HEK293 (cell line): ENCODE measurements at regions not wholly inside any gene's neighbourhood (a gene's known extent, or its start where the extent isn't known, plus 50 kb on each side); places are given as distances from the start of the nearest gene placed in this dataset.

Source experiments
- CTCF ChIA-PET: fragments of 350-600 bp; formaldehyde crosslinking; extraction: SDS; loops from one replicate; lab custom pipeline; 2021; ENCODE audit warnings: antibody characterized with exemption; lab: Yijun Ruan, JAX
- POLR2A ChIA-PET: fragments of 300-600 bp; formaldehyde crosslinking; extraction: SDS; loops from one replicate; lab custom pipeline; 2020; ENCODE audit warnings: antibody characterized with exemption, inconsistent platforms; lab: Yijun Ruan, JAX
- H3K27ac ChIP-seq: fragments of 200-500 bp; sonication (Bioruptor generic); 2 replicates; pipeline ENCODE4 v1.5.1; 2014; ENCODE audit warnings: low read depth, low read length, control low read depth, inconsistent platforms; ENCODE audit errors: extremely low read depth
- H3K36me3 ChIP-seq, 2 experiments: fragments of 200-500 bp in 1 of 2; sonication (Bioruptor generic) in 1 of 2; 1 replicate in 1 of 2; 2 replicates in 1 of 2; pipeline ENCODE4 v1.5.1; 2014 to 2017; ENCODE audit warnings: inconsistent platforms in 2 of 2, low read length in 2 of 2; ENCODE audit not compliant: control insufficient read depth in 2 of 2, insufficient read depth in 1 of 2
- H3K4me1 ChIP-seq: fragments of 200-500 bp; sonication (Bioruptor generic); 2 replicates; pipeline ENCODE4 v1.5.1; 2014; ENCODE audit warnings: mild to moderate bottlenecking, low read length, inconsistent platforms; ENCODE audit not compliant: control insufficient read depth, insufficient read depth
- H3K4me3 ChIP-seq: 2 replicates; pipeline ENCODE4 v1.5.1; 2011; ENCODE audit warnings: low read depth, mild to moderate bottlenecking, control low read depth, low read length, moderate library complexity
- H3K9me3 ChIP-seq: fragments of 200-500 bp; sonication (Bioruptor generic); 2 replicates; pipeline ENCODE4 v1.5.1; 2014; ENCODE audit warnings: low read depth, low read length, inconsistent platforms; ENCODE audit not compliant: control insufficient read depth, insufficient read depth
- EGR2 ChIP-seq: fragments of 450-650 bp; formaldehyde crosslinking; IDR thresholded peaks from 2 replicates; pipeline ENCODE4 v1.5.1; 2016; ENCODE audit warnings: low read depth, missing biosample characterization, missing genetic modification characterization
- KLF16 ChIP-seq: fragments of 450-650 bp; formaldehyde crosslinking; IDR thresholded peaks from 2 replicates; pipeline ENCODE4 v1.5.1; 2017; ENCODE audit warnings: missing biosample characterization, missing genetic modification characterization
- KLF7 ChIP-seq: fragments of 450-650 bp; formaldehyde crosslinking; IDR thresholded peaks from 2 replicates; pipeline ENCODE4 v1.5.1; 2016; ENCODE audit warnings: missing biosample characterization, missing genetic modification characterization, borderline replicate concordance
- KLF9 ChIP-seq: fragments of 450-650 bp; formaldehyde crosslinking; IDR thresholded peaks from 2 replicates; pipeline ENCODE4 v1.5.1; 2016; ENCODE audit warnings: missing biosample characterization, missing genetic modification characterization, low read depth
- PATZ1 ChIP-seq: fragments of 450-650 bp; formaldehyde crosslinking; IDR thresholded peaks from 2 replicates; pipeline ENCODE4 v1.5.1; 2016; ENCODE audit warnings: missing biosample characterization, missing genetic modification characterization
- YY1 ChIP-seq: fragments of 450-650 bp; formaldehyde crosslinking; IDR thresholded peaks from 2 replicates; pipeline ENCODE4 v1.5.1; 2018; ENCODE audit warnings: missing biosample characterization, missing genetic modification characterization
- ZBTB17 ChIP-seq: fragments of 450-650 bp; formaldehyde crosslinking; IDR thresholded peaks from 2 replicates; pipeline ENCODE4 v1.5.1; 2016; ENCODE audit warnings: missing biosample characterization, missing genetic modification characterization
- ZFP3 ChIP-seq: fragments of 450-650 bp; formaldehyde crosslinking; IDR thresholded peaks from 2 replicates; pipeline ENCODE4 v1.5.1; 2016; ENCODE audit warnings: low read depth, missing biosample characterization, missing genetic modification characterization
- ZNF10 ChIP-seq: fragments of 450-650 bp; formaldehyde crosslinking; IDR thresholded peaks from 2 replicates; pipeline ENCODE4 v1.5.1; 2017; ENCODE audit warnings: missing biosample characterization, missing genetic modification characterization
- ZNF112 ChIP-seq: fragments of 450-650 bp; formaldehyde crosslinking; IDR thresholded peaks from 2 replicates; pipeline ENCODE4 v1.5.0; 2017; ENCODE audit warnings: missing biosample characterization, missing genetic modification characterization
- ZNF146 ChIP-seq: fragments of 450-650 bp; formaldehyde crosslinking; IDR thresholded peaks from 2 replicates; pipeline ENCODE4 v1.5.1; 2016; ENCODE audit warnings: missing biosample characterization, missing genetic modification characterization
- ZNF169 ChIP-seq: fragments of 450-650 bp; formaldehyde crosslinking; IDR thresholded peaks from 2 replicates; pipeline ENCODE4 v1.5.1; 2016; ENCODE audit warnings: missing biosample characterization, missing genetic modification characterization
- ZNF19 ChIP-seq: fragments of 450-650 bp; formaldehyde crosslinking; IDR thresholded peaks from 2 replicates; pipeline ENCODE4; 2016; ENCODE audit warnings: missing biosample characterization, missing genetic modification characterization, low read depth
- ZNF221 ChIP-seq: fragments of 450-650 bp; formaldehyde crosslinking; IDR thresholded peaks from 2 replicates; pipeline ENCODE4 v1.5.1; 2017; ENCODE audit warnings: missing biosample characterization, missing genetic modification characterization, borderline replicate concordance
- ZNF366 ChIP-seq: fragments of 450-650 bp; formaldehyde crosslinking; conservative IDR thresholded peaks from 2 replicates; pipeline ENCODE4 v1.5.1; 2016; ENCODE audit warnings: missing biosample characterization, missing genetic modification characterization
- ZNF37A ChIP-seq: fragments of 450-650 bp; IDR thresholded peaks from 2 replicates; pipeline ENCODE4 v1.5.1; 2018; ENCODE audit warnings: missing biosample characterization, missing genetic modification characterization
- ZNF404 ChIP-seq: fragments of 450-650 bp; formaldehyde crosslinking; IDR thresholded peaks from 2 replicates; pipeline ENCODE4 v1.5.1; 2017; ENCODE audit warnings: missing biosample characterization, missing genetic modification characterization
- ZNF423 ChIP-seq: fragments of 450-650 bp; formaldehyde crosslinking; IDR thresholded peaks from 2 replicates; pipeline ENCODE4 v1.5.1; 2016; ENCODE audit warnings: missing biosample characterization, missing genetic modification characterization
- ZNF610 ChIP-seq: fragments of 450-650 bp; formaldehyde crosslinking; IDR thresholded peaks from 2 replicates; pipeline ENCODE4 v1.5.1; 2016; ENCODE audit warnings: missing biosample characterization, missing genetic modification characterization, borderline replicate concordance
- ZNF623 ChIP-seq: fragments of 450-650 bp; formaldehyde crosslinking; IDR thresholded peaks from 2 replicates; pipeline ENCODE4 v1.5.1; 2016; ENCODE audit warnings: missing biosample characterization, missing genetic modification characterization
- TF ChIP-seq, protein P1 (sequence below): fragments of 450-650 bp; formaldehyde crosslinking; IDR thresholded peaks from 2 replicates; pipeline ENCODE4 v1.5.1; 2016; ENCODE audit warnings: missing biosample characterization, missing genetic modification characterization
- TF ChIP-seq, protein P2 (sequence below): fragments of 450-650 bp; formaldehyde crosslinking; IDR thresholded peaks from 2 replicates; pipeline ENCODE4 v1.5.1; 2017; ENCODE audit warnings: missing biosample characterization, missing genetic modification characterization
- TF ChIP-seq, protein P3 (sequence below): IDR thresholded peaks from 2 replicates; pipeline ENCODE4 v1.6.1; 2011; ENCODE audit warnings: mild to moderate bottlenecking, low read depth, low read length, borderline replicate concordance

DNA sequence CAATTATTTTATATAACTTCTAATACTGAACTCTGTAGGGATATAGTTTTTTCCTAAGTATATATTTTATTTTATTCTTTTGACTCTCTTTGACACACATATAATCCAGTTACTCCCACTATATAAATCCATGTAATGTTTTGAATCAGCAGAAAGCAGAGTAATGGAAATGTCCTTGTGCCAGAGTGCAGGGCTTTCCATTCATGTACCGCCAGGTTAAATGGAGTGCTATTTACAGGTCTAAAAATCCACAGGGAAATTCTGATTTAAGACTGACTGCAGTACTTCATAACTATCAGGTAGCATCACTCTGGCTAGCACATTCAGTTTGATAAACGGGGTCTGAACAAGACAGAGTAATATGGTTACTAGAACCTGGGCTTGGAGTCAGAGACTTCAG, 626.8 kb downstream of the COL12A1 start:
- TF ChIP-seq YY1 (tag by site-specific recombination): no peak
- TF ChIP-seq KLF7 (tag by site-specific recombination): no peak
- no peaks in the 10 kb centered on the region for H3K36me3 ChIP-seq
- POLR2A ChIA-PET: no interaction called here
- no peak overlapping the region for H3K4me3 ChIP-seq
- H3K27ac ChIP-seq: no peak overlapping the region
- no peaks in the 10 kb centered on the region for H3K4me1 ChIP-seq
- H3K9me3 ChIP-seq: no peaks in the 10 kb centered on the region
- CTCF ChIA-PET: no interaction called here

DNA sequence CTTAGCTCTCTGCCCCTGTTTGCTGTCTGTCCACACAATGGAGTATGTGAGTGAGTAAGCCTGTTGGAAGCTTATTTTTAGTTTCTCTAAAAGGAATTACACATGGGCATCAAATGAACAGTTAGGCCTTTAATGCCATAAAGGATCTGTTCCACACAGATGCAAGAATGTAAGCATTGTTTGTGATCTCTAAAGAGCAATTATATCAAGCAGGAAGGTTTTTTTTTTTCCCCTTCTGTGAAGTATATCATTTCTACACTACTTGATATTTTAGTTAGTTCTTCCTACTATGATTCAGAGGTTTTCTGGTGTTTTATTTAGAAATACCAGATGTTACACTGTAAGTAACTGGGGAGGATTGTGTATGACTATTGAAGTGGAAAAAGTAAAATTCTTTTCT, 627.5 kb downstream of the COL12A1 start:
- POLR2A ChIA-PET: no interaction called here

DNA sequence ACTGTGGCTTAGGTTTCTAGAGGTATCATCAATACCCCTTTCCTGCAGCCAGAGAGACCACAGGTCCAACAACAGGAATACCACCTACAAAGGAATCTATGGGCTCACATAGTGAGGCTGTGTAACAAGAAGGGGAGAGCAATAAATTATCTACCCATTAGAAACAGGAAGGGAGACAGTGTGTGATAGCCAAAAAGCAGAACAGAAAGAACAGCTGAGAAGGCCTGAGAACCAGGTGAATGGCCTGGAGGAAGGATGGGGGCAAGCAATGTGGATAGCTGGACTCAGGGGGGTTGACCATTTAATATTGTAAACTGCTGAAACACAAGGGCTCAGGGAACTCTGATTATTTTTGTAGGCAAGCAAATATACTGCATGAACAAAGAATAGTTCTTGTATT, 628.2 kb downstream of the COL12A1 start:
- no peaks in the 10 kb centered on the region for H3K9me3 ChIP-seq
- CTCF ChIA-PET: interaction anchor here (0.6 kb wide), 2 partner anchors 95 to 654 kb away, joined by 3 read pairs; no protein-coding TSS in a partner anchor
- H3K4me3 ChIP-seq: no peak overlapping the region
- H3K27ac ChIP-seq: no peak overlapping the region
- no peaks in the 10 kb centered on the region for H3K4me1 ChIP-seq
- no peaks in the 10 kb centered on the region for H3K36me3 ChIP-seq
- POLR2A ChIA-PET: no interaction called here
- TF ChIP-seq ZNF10 (tag by site-specific recombination): no peak
- TF ChIP-seq ZNF112 (tag by site-specific recombination): no peak
- TF ChIP-seq KLF16 (tag by site-specific recombination): no peak
- TF ChIP-seq KLF9: no peak
- TF ChIP-seq ZNF366 (tag by site-specific recombination): no peak
- TF ChIP-seq ZNF423 (tag by site-specific recombination): no peak
- no peak for TF ChIP-seq ZNF169 (tag by site-specific recombination)
- TF ChIP-seq ZNF19: no peak
- TF ChIP-seq, protein P1, sequence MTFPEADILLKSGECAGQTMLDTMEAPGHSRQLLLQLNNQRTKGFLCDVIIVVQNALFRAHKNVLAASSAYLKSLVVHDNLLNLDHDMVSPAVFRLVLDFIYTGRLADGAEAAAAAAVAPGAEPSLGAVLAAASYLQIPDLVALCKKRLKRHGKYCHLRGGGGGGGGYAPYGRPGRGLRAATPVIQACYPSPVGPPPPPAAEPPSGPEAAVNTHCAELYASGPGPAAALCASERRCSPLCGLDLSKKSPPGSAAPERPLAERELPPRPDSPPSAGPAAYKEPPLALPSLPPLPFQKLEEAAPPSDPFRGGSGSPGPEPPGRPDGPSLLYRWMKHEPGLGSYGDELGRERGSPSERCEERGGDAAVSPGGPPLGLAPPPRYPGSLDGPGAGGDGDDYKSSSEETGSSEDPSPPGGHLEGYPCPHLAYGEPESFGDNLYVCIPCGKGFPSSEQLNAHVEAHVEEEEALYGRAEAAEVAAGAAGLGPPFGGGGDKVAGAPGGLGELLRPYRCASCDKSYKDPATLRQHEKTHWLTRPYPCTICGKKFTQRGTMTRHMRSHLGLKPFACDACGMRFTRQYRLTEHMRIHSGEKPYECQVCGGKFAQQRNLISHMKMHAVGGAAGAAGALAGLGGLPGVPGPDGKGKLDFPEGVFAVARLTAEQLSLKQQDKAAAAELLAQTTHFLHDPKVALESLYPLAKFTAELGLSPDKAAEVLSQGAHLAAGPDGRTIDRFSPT (tag by site-specific recombination): no peak
- no peak for TF ChIP-seq ZBTB17
- TF ChIP-seq ZNF146: no peak
- TF ChIP-seq ZNF404 (tag by site-specific recombination): no peak
- TF ChIP-seq ZNF610 (tag by site-specific recombination): no peak
- TF ChIP-seq, protein P2, sequence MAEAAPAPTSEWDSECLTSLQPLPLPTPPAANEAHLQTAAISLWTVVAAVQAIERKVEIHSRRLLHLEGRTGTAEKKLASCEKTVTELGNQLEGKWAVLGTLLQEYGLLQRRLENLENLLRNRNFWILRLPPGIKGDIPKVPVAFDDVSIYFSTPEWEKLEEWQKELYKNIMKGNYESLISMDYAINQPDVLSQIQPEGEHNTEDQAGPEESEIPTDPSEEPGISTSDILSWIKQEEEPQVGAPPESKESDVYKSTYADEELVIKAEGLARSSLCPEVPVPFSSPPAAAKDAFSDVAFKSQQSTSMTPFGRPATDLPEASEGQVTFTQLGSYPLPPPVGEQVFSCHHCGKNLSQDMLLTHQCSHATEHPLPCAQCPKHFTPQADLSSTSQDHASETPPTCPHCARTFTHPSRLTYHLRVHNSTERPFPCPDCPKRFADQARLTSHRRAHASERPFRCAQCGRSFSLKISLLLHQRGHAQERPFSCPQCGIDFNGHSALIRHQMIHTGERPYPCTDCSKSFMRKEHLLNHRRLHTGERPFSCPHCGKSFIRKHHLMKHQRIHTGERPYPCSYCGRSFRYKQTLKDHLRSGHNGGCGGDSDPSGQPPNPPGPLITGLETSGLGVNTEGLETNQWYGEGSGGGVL (tag by site-specific recombination): no peak
- TF ChIP-seq ZNF37A (tag by site-specific recombination): no peak
- no peak for TF ChIP-seq ZNF623 (tag by site-specific recombination)
- TF ChIP-seq ZFP3 (tag by site-specific recombination): no peak

More for the DNA sequence above, 627.5 kb downstream of the COL12A1 start:
- no peaks in the 10 kb centered on the region for H3K4me1 ChIP-seq
- TF ChIP-seq, protein P3, sequence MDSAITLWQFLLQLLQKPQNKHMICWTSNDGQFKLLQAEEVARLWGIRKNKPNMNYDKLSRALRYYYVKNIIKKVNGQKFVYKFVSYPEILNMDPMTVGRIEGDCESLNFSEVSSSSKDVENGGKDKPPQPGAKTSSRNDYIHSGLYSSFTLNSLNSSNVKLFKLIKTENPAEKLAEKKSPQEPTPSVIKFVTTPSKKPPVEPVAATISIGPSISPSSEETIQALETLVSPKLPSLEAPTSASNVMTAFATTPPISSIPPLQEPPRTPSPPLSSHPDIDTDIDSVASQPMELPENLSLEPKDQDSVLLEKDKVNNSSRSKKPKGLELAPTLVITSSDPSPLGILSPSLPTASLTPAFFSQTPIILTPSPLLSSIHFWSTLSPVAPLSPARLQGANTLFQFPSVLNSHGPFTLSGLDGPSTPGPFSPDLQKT: no peak
- no peak for TF ChIP-seq ZNF221 (tag by site-specific recombination)
- TF ChIP-seq PATZ1 (tag by site-specific recombination): no peak
- no peak for TF ChIP-seq EGR2
- TF ChIP-seq, all 188 proteins: peak for 0
- no peak overlapping the region for H3K27ac ChIP-seq
- CTCF ChIA-PET: interaction anchor here (0.6 kb wide), 1 partner anchor 653 kb away, joined by 3 read pairs; no protein-coding TSS in a partner anchor
- no peaks in the 10 kb centered on the region for H3K9me3 ChIP-seq
- no peaks in the 10 kb centered on the region for H3K36me3 ChIP-seq
- no peak overlapping the region for H3K4me3 ChIP-seq
